DOHH2 (cell line): ENCODE measurements at regions not wholly inside any gene's neighbourhood (a gene's known extent, or its start where the extent isn't known, plus 50 kb on each side); places are given as distances from the start of the nearest gene placed in this dataset.

Experiments used
- H3F3A ChIP-seq: fragments of 200-600 bp; sonication (generic), shearing (Covaris generic); 2 replicates; pipeline ENCODE4 v1.6.0; 2016; ENCODE audit warnings: antibody characterized with exemption, mild to moderate bottlenecking; ENCODE audit not compliant: control insufficient read depth, insufficient read depth
- H3K27ac ChIP-seq: fragments of 200-600 bp; sonication (generic); 2 replicates; pipeline ENCODE4 v1.5.1; 2014; ENCODE audit warnings: low read depth, mild to moderate bottlenecking, low read length, moderate library complexity
- H3K27me3 ChIP-seq: fragments of 200-600 bp; sonication (generic); 2 replicates; pipeline ENCODE4 v1.6.1; 2014; ENCODE audit warnings: mild to moderate bottlenecking, low read length, mixed read lengths; ENCODE audit not compliant: control insufficient read depth
- H3K36me3 ChIP-seq: fragments of 200-600 bp; sonication (generic); 2 replicates; pipeline ENCODE4 v1.6.1; 2014; ENCODE audit warnings: mild to moderate bottlenecking, low read length, moderate library complexity, mixed read lengths; ENCODE audit not compliant: control insufficient read depth
- H3K4me1 ChIP-seq: fragments of 200-600 bp; sonication (generic); 2 replicates; pipeline ENCODE4 v1.6.1; 2014; ENCODE audit warnings: mild to moderate bottlenecking, low read length, mixed read lengths; ENCODE audit not compliant: control insufficient read depth
- H3K4me2 ChIP-seq: fragments of 200-600 bp; sonication (generic); 2 replicates; pipeline ENCODE4 v1.6.0; 2014; ENCODE audit warnings: mild to moderate bottlenecking, low read length, moderate library complexity
- H3K4me3 ChIP-seq: fragments of 200-600 bp; sonication (generic); 2 replicates; pipeline ENCODE4 v1.5.1; 2014; ENCODE audit warnings: mild to moderate bottlenecking, low read length, mixed read lengths
- H3K79me2 ChIP-seq: fragments of 200-600 bp; sonication (generic); 2 replicates; pipeline ENCODE4 v1.6.1; 2014; ENCODE audit warnings: mild to moderate bottlenecking, low read length, mixed read lengths; ENCODE audit not compliant: control insufficient read depth
- H3K9me2 ChIP-seq: fragments of 200-600 bp; sonication (generic); replicated peaks from 2 replicates; pipeline ENCODE4 v1.6.1; 2014; ENCODE audit warnings: mild to moderate bottlenecking, low read length, mixed read lengths; ENCODE audit not compliant: control insufficient read depth
- H3K9me3 ChIP-seq: fragments of 200-600 bp; sonication (generic); 2 replicates; pipeline ENCODE4 v1.6.1; 2014; ENCODE audit warnings: antibody characterized with exemption, low read length, mixed read lengths; ENCODE audit not compliant: control insufficient read depth, insufficient read depth
- H4K20me1 ChIP-seq: fragments of 200-600 bp; sonication (generic); 2 replicates; pipeline ENCODE4 v1.6.0; 2014; ENCODE audit warnings: low read depth, mild to moderate bottlenecking, antibody characterized with exemption, low read length, moderate library complexity; ENCODE audit not compliant: control insufficient read depth, insufficient read depth
- EZH2phosphoT487 ChIP-seq: fragments of 200-600 bp; sonication (generic); IDR thresholded peaks from 2 replicates; pipeline ENCODE4 v1.6.1; 2017; ENCODE audit warnings: borderline replicate concordance, mild to moderate bottlenecking, antibody characterized with exemption, low read length, moderate library complexity, mixed read lengths
- TF ChIP-seq, protein P1 (sequence below): fragments of 200-600 bp; sonication (generic); IDR thresholded peaks from one replicate; pipeline ENCODE4 v1.5.1; 2014; ENCODE audit warnings: antibody characterized with exemption, mild to moderate bottlenecking, low read depth, low read length; ENCODE audit not compliant: poor library complexity, severe bottlenecking

DNA sequence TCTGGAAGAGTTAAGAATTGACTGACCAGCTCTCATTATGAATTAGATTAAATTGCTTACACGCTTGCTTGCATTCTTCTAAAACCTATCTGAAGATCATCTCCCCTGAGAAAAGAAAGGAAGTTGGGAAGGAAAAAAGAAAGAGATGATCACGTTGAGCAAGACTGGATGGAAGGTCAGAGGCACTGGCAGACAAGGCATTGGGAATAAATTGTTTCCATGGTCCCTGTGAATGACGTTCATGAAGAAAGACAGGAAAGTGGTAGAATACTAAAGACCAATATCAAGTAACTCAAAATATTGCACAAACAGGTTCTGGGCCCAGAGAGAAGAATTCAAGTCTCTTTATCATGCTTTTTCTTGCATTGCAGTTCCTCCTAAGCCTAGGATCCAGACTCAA lies 1045.4 kb upstream of the MAP3K7 start:
- H3K27me3 ChIP-seq: no peaks in the 10 kb centered on the region
- H4K20me1 ChIP-seq: no peaks in the 10 kb centered on the region
- no peaks in the 10 kb centered on the region for H3K9me3 ChIP-seq
- H3K27ac ChIP-seq: no peak overlapping the region
- H3K36me3 ChIP-seq: no peaks in the 10 kb centered on the region
- TF ChIP-seq, protein P1, sequence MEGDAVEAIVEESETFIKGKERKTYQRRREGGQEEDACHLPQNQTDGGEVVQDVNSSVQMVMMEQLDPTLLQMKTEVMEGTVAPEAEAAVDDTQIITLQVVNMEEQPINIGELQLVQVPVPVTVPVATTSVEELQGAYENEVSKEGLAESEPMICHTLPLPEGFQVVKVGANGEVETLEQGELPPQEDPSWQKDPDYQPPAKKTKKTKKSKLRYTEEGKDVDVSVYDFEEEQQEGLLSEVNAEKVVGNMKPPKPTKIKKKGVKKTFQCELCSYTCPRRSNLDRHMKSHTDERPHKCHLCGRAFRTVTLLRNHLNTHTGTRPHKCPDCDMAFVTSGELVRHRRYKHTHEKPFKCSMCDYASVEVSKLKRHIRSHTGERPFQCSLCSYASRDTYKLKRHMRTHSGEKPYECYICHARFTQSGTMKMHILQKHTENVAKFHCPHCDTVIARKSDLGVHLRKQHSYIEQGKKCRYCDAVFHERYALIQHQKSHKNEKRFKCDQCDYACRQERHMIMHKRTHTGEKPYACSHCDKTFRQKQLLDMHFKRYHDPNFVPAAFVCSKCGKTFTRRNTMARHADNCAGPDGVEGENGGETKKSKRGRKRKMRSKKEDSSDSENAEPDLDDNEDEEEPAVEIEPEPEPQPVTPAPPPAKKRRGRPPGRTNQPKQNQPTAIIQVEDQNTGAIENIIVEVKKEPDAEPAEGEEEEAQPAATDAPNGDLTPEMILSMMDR: no peak
- TF ChIP-seq EZH2phosphoT487: no peak
- H3K4me3 ChIP-seq: no peak overlapping the region
- H3K4me2 ChIP-seq: no peak overlapping the region
- no peaks in the 10 kb centered on the region for H3F3A ChIP-seq
- no peaks in the 10 kb centered on the region for H3K9me2 ChIP-seq
- H3K79me2 ChIP-seq: no peaks in the 10 kb centered on the region
- H3K4me1 ChIP-seq: no peaks in the 10 kb centered on the region

DNA sequence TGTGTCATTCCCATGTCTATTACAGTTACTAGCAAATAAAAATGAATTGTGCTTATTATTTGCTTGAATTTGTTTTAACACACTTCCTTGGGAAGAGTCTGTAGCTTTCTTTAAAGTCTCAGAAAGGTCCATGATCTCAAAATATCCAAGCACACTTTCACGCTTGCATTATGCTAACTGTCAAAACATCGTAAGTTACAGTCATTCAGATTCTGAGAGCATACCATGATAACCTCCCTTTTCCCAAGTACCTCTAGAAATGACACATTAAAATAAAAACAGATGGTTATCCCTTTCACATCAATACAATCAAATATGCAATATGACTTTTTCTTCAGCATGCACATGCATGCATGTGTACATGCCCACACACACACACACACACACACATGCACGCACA lies 1044.4 kb upstream of the MAP3K7 start:
- Histone ChIP-seq H3F3A (no peaks in the 10 kb centered on the region), H3K27ac (no peak overlapping the region), H3K27me3 (no peaks in the 10 kb centered on the region), H3K4me3 (no peak overlapping the region), H3K79me2 (no peaks in the 10 kb centered on the region), H3K36me3 (no peaks in the 10 kb centered on the region), H3K4me1 (no peaks in the 10 kb centered on the region), H4K20me1 (no peaks in the 10 kb centered on the region), H3K4me2 (no peak overlapping the region), H3K9me2 (no peaks in the 10 kb centered on the region), H3K9me3 (no peaks in the 10 kb centered on the region)
- TF ChIP-seq EZH2phosphoT487: no peak
- TF ChIP-seq, protein P1: no peak

DNA sequence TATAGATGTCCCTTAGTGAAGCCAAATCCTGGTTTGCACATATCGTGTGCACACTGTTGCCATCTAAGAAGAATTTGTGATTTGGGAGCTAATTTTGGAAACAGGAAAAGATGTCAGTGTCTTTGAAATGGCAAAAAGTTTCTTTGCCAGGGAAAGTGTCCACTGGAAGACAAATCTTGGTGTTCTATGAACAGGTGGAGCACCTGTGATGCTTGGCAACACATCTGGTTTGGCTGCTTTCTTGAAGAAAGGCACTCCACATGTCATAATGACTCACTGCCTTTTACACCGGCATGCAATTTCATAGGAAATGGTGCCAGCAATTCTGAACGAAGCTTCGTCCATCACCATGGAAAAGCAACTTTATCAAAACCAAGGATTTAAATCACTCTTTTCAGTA lies 1040.0 kb upstream of the MAP3K7 start:
- no peaks in the 10 kb centered on the region for H3K4me1 ChIP-seq
- no peaks in the 10 kb centered on the region for H3K9me3 ChIP-seq
- H4K20me1 ChIP-seq: no peaks in the 10 kb centered on the region
- no peak overlapping the region for H3K27ac ChIP-seq
- no peaks in the 10 kb centered on the region for H3K79me2 ChIP-seq
- no peaks in the 10 kb centered on the region for H3K9me2 ChIP-seq
- H3F3A ChIP-seq: no peaks in the 10 kb centered on the region
- TF ChIP-seq, protein P1: no peak
- no peak for TF ChIP-seq EZH2phosphoT487
- H3K27me3 ChIP-seq: no peaks in the 10 kb centered on the region
- H3K4me3 ChIP-seq: no peak overlapping the region
- no peaks in the 10 kb centered on the region for H3K36me3 ChIP-seq
- no peak overlapping the region for H3K4me2 ChIP-seq

DNA sequence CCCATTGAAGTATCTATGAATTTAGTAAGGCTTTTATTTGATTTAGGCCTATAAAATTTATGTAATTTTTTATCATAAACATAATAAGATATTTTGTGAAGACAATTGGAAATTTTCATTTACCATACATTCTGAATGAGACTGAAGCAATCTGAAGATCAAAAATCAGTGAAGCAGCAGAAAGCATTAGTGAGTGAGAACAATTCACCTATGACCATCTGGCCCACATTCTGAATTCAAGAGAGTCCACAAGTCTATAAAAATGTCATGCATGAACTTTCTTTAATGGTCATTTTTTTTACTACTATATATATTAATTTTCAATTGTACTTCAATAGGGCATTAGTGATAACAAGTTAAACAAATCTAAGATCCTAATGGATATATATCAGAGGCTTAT lies 1026.6 kb upstream of the MAP3K7 start:
- H3K9me3 ChIP-seq: no peaks in the 10 kb centered on the region
- H3K79me2 ChIP-seq: no peaks in the 10 kb centered on the region
- no peak overlapping the region for H3K4me2 ChIP-seq
- no peaks in the 10 kb centered on the region for H3F3A ChIP-seq
- H3K4me1 ChIP-seq: no peaks in the 10 kb centered on the region
- TF ChIP-seq, protein P1: no peak
- TF ChIP-seq EZH2phosphoT487: no peak
- H3K4me3 ChIP-seq: no peak overlapping the region
- no peaks in the 10 kb centered on the region for H4K20me1 ChIP-seq
- no peaks in the 10 kb centered on the region for H3K36me3 ChIP-seq
- no peaks in the 10 kb centered on the region for H3K27me3 ChIP-seq
- H3K9me2 ChIP-seq: no peaks in the 10 kb centered on the region
- no peak overlapping the region for H3K27ac ChIP-seq
